GM19438 (cell line): ENCODE measurements at regions not wholly inside any gene's neighbourhood (a gene's known extent, or its start where the extent isn't known, plus 50 kb on each side); places are given as distances from the start of the nearest gene placed in this dataset.

ENCODE experiments used
- ATAC-seq: cut with Tn5 transposase; IDR thresholded peaks from one replicate; pipeline ENCODE4 v1.9.1; 2021; ENCODE audit warnings: low read depth; ENCODE audit not compliant: unreplicated experiment

DNA sequence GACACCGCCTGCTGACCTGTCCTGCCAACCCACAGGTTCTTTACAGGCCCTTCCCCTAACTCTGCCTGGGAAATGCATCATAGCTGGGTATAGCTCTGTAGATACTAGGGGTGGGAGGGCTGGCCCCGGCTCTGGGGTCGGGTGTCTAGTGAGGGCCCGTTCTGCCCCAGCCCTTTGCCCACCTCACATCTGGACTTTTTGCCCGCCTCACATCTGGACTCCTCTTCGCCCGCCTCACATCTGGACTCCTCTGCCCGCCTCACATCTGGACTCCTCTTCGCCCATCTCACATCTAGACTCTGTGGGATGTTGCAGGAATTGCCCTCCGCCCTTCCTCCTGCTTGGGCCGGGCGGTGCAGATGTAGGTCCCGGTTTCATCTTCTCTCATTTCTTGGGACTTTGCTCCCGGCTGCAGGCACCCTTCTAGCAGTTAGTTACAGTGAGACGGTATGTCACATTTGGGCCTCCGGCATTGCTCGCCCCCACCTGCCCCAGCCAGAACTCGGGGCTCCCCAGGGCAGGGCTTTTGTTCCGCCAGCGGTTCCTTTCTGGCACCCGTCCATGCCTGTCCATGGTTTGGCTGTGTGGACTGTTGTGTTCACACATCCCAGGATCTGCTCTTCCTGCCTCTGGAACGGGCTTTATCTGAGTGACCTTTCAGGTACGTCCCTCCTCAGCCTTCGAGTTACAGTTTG is 1153.7 kb downstream of the BRD1 start:
- ATAC-seq: no peak

DNA sequence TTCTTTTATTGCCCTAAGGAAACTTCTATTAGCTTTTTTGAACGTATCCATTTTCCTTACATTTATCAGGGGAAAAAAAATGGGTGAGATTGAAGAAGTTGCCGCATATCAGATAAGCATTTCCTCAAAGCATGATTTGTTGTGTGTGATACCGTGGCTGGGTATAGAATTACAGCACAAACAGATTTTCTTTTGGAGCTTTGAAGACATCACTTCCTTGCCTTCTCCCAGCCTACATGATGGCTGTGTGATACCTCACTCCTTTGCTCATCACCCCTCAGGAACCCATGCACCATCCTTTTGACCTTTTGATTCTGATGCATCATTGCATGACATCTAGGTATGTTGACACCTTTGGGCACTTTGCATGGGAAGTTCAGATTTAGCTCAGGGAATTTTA is 1155.3 kb downstream of the BRD1 start:
- no peak for ATAC-seq

DNA sequence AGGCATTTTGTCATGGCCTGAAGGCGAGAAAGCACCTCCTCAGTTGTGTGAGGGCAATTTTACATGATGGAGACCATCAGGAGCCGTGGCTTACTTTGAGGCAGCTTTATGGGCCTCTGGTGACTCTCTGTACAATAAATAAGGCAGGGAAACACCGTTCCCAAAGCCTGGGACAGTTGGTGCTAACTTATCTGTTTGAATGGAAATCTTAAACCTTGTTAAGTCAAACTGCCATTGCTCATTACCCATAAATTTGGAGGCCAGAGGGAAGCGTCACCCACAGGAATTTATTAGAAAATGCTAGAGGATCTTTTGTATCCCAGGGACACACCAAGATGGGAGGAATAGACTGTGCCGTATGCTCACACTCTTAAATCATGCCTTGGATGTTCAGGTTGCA is 1156.9 kb downstream of the BRD1 start:
- ATAC-seq: no peak

DNA sequence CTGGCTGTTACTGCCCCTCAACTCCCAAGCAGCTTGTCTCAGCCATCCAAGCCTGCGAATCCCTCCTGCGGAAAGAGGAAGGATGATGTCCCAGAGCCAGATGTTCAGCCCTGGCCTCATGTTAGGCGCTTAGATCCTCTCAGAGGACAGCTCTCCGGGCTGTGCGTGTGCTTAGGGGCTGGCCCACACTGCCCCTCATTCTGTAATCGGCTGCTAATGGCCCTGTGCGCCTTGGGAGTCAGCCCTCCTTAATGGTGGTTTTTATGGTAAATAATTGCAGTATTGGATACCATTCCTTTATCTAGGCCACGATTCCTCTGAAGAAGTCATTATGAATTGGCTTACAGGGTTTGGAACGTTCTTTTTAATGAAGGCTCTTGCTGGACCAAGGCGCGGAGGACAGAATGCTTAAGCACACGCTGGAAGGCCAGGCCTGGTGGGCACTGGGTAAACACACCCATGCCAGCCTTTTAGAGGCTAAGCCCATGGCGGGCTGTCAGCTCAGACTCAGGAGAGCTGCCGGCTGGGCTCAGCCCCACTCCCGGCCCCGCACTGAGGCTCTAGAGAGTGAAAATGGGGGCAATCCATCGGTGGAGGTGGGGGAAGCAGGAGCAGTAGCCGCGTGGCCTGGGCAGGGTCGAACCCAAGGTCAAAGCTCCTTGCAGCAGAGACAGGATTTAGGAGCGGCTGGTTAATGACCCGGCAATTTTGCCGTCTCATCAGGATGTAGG is 1157.5 kb downstream of the BRD1 start:
- no peak for ATAC-seq

DNA sequence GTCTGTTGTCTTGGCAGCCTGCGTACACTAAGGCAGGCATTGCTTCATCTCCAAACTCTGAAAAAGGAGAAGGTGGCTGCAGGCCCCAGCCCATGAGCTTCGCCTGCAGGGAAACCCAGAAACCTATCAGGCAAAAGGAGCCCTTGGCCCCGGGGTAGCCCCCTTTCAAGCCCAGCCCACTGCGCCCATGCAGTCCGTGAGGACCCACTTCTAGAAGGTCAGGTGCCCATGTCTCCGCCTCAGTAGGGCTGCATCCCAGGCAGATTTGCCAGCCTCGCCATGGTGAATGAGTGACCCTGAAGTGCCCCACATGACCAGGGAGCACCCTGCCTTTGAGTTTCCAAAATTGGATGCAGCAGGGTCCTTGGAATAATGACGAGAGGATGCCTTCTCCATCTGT is 1158.4 kb downstream of the BRD1 start:
- ATAC-seq: no peak

GRCh38 chr22:48667289-48667688 is 1160.4 kb downstream of the BRD1 start:
- no peak for ATAC-seq

DNA sequence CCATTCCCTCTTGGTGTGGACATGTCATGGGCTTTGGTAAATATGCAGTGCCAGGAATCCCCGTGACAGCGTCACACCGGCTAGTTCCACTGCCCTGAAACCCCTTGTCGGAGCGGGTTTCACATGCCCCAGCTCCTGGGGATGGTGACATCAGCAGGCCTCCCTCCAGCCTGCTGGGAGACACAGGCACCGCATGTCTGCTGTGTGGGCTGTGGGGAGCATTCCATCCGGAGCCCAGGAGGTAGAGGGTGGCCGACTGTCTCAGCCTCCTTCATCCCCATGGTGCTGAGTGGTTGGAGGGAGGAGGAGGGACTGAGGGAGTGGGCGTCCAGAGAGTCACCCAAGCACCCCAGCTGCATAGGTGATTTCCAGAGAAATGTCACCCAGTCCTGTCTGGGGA is 1161.1 kb downstream of the BRD1 start:
- ATAC-seq: no peak

- ATAC-seq: no peak
Observed at GRCh38 chr22:48665311-48665995, 1162.2 kb downstream of the BRD1 start.

- no peak for ATAC-seq
Observed at GRCh38 chr22:48664586-48664985, 1163.1 kb downstream of the BRD1 start.

DNA sequence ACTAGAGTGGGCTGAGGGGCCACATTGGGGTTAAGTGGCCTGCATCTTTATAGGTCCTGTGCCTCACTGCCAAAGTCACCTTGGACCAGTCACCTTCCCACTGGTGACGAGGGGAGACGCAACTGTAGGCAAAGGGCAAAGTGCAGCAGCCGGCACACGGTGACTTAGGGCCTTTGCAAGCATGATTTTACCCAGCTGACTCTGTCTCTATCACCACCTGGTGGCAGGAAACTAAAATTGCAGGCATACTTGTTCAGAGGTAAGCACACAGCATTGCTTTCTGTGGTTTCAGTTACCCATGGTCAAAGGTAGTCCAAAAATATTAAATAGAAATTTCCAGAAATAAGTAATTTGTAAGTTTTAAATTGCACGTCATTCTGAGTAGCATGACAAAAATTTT is 1164.4 kb downstream of the BRD1 start:
- no peak for ATAC-seq

GRCh38 chr22:48662476-48663135 is 1165.1 kb downstream of the BRD1 start:
- no peak for ATAC-seq

DNA sequence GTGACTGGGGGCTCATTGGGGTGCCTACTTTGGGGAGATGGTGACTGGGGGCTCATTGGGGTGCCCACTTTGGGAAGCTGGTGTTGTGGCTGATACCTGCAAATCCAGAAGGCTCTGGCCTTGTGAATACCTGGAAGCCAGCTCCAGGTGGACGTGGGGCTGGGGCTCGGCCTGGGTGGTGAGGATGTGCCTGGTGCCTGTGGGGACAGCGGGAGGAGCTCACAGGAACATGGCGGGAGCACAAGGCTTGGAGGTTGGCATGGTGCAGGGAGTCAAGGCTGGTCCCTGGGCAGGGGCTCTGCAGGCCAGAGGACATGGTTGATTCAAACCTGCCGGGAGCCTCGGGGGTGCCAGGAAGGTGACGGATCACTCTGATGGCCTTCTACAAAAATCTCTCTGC is 1165.7 kb downstream of the BRD1 start:
- ATAC-seq: no peak

- ATAC-seq: no peak
Observed at GRCh38 chr22:48660790-48661740, 1166.6 kb downstream of the BRD1 start.

- ATAC-seq: no peak
Observed at GRCh38 chr22:48660104-48660789, 1167.4 kb downstream of the BRD1 start.

DNA sequence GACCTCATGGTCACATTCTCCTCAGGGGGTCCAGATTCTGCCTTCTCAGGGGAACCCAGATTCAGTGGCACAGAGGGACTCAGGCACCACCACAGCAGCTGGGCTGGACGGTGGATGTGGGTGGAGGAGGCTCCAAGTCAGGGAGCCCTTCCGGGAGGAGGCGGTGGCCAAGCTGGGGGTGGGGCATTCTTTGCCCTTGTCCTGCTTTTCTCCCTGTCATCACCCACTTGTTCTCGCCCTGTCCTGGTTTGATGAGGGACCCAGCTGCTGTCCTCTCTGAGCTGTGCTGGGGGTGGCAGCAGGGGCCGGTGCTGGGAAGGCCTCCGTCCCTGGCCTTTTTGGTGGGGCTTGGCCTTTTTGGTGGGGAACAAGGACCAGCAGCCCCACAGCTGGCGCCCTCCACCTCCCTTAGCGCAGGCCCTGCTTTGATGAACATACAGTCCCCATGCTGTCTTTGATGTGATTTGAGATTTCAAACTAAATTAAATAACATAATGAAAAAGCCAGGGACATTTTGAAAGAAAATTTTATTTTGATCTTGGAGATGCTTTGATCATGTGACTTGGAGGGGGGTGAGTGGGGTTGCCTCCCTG is 1168.2 kb downstream of the BRD1 start:
- ATAC-seq: no peak

DNA sequence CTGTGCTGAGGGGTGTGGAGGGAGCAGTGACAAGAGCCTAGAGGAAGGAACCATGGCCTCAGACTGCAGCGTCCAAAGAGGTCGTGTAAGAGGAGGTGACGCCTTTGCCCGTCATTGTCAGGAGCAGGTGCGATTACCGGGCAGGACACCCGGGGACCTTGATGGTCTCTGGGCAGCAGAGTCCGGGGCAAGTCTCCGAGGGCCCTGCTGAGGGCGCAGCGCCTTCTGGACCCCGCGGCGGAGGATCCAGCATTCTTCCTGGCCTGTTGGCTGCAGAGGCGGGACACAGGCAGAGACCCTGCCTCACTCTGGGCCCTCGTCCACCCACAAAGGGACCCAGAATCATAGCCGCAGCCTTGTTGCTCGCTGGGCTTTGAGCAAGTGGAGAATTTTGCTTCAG is 1168.8 kb downstream of the BRD1 start:
- ATAC-seq: no peak

GRCh38 chr22:48658246-48658645 is 1169.4 kb downstream of the BRD1 start:
- ATAC-seq: no peak

DNA sequence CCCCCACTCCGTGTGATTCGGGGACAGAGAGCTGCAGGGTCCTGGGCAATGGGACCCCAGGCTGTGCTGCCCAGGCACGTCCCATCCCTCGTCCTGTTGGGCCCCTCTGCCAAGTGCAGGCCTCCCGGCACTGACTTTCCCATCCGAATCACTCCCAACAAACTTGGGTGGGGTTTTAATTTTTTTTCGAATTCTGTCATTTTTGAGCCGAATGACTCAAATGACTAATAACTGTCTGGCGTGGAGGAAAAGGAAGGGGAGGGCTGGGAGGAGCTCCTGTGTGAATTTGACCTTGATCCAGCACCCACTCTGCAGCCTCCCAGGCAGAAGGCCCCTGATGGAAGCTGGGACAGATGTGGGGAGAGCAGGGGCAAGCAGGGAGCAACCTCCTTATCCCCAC is 1173.2 kb downstream of the BRD1 start:
- ATAC-seq: no peak

DNA sequence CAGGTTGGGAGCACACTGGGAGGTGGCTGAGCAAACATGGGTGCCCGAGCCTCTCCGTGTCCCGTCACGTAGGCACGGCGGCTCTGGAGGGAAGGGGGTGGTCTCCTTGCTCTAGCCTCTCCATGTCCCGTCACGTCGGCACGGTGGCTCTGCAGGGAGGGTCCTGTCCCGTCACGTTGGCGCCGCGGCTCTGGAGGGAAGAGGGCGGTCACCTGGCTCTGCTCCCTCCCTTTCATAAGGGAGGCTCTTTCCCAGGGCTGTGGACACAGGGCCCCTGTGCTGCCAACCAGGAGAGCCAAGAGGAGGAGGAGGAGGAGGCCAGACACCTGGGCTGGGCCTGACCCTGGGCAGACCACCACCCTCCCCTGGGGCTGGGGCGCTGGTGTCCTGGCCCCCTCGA is 1173.7 kb downstream of the BRD1 start:
- ATAC-seq: no peak
